SK-N-MC (cell line): ENCODE measurements at regions not wholly inside any gene's neighbourhood (a gene's known extent, or its start where the extent isn't known, plus 50 kb on each side); places are given as distances from the start of the nearest gene placed in this dataset.

ENCODE experiments used
- EZH2 ChIP-seq: fragments of 200-600 bp; sonication (generic); IDR thresholded peaks from one replicate; pipeline ENCODE4 v1.6.1; 2017; ENCODE audit warnings: antibody characterized with exemption
- POLR2AphosphoS5 ChIP-seq: IDR thresholded peaks from 2 replicates; pipeline ENCODE4 v1.6.1; 2012; ENCODE audit warnings: mild to moderate bottlenecking, low read depth, low read length, borderline replicate concordance

DNA sequence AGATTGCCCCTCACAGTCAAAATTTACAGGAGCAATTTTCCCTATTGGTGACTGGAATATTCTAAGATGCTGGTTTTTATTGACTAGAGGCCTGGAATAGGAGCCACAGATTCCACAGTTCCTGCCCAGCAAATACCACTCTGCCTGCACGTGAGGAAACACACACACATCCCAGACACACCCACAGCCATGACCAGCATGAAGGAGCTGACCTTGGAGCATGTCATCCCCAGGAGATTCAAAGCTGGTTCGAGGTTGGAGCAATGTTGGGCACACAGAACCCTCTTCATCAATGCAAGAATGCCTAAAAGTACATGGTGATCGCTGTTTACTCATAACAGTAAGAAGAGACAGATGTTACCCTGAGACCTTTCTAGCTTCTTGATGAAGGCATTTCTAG is 244.6 kb upstream of the FOXQ1 start:
- no peak for TF ChIP-seq POLR2AphosphoS5
- no peak for TF ChIP-seq EZH2
